Activated T-cell treated with anti-CD3 and anti-CD28 coated beads, Interleukin-2, amount 50 U/mL, for 72 hours (primary cell): ENCODE measurements at regions not wholly inside any gene's neighbourhood (a gene's known extent, or its start where the extent isn't known, plus 50 kb on each side); places are given as distances from the start of the nearest gene placed in this dataset.
"Not testable (repeated sequence)": the region's sequence is repeated elsewhere in the genome, so short reads cannot be mapped to it uniquely, and the experiment has no call there.

Source experiments
- ATAC-seq, 2 donors: fragments of 150-1000 bp; cut with Tn5 transposase; replicated peaks in 1 of 2; 2 replicates each; pipeline ENCODE4 v1.10.0; 2021; ENCODE audit warnings: moderate library complexity in 2 of 2, mild to moderate bottlenecking in 1 of 2
- DNase-seq, 2 donors: peaks; one replicate each; pipeline ENCODE4 v3.0.0; 2021 to 2022; ENCODE audit warnings: mixed read lengths in 1 of 2
- H3K27ac Mint-ChIP-seq: one replicate; pipeline ENCODE4 v1.8.0; 2022; ENCODE audit warnings: mild to moderate bottlenecking, moderate library complexity, mixed read lengths
- H3K27me3 Mint-ChIP-seq: one replicate; pipeline ENCODE4 v1.8.0; 2022; ENCODE audit warnings: low read depth, mixed read lengths
- H3K36me3 Mint-ChIP-seq, 2 donors: one replicate each; pipeline ENCODE4 v1.8.0; 2022; ENCODE audit warnings: mixed read lengths in 2 of 2, mild to moderate bottlenecking in 1 of 2; ENCODE audit not compliant: insufficient read depth in 2 of 2
- H3K4me1 Mint-ChIP-seq: one replicate; pipeline ENCODE4 v1.8.0; 2022; ENCODE audit warnings: low read depth, mixed read lengths
- H3K4me3 Mint-ChIP-seq, 2 donors: one replicate each; pipeline ENCODE4 v1.8.0; 2022; ENCODE audit warnings: mild to moderate bottlenecking in 2 of 2, mixed read lengths in 2 of 2, moderate library complexity in 2 of 2
- H3K9me3 Mint-ChIP-seq, 2 donors: one replicate each; pipeline ENCODE4 v1.8.0; 2022; ENCODE audit warnings: mixed read lengths in 2 of 2

DNA sequence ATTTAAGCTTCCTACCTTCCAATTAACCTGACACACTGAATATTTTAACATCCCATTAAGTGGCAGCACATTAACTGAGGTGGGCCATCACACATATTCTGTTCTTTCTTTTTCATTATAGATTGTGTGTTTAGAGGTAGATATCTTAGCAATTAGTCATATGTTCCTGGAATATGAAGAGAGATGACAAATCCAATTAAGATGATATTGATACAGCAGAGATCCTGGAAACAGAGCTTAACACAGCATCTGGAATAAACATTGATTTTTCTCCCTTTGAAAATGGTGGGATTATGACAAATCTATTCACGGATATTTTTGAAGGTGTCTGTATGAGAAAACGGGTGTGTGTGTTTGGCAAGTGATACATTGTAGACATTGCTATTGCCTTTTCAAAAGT lies 448.0 kb downstream of the CDH10 start:
- peaks cover 3 to 5% of the 10 kb centered on the region in 2 donors for H3K9me3 Mint-ChIP-seq
- ATAC-seq, result no peak
- H3K36me3 Mint-ChIP-seq, result no peaks in the 10 kb centered on the region
- no peak for DNase-seq
- H3K4me3 Mint-ChIP-seq, result no peak overlapping the region
- H3K4me1 Mint-ChIP-seq, result no peaks in the 10 kb centered on the region
- H3K27ac Mint-ChIP-seq, result no peak overlapping the region
- no peaks in the 10 kb centered on the region for H3K27me3 Mint-ChIP-seq

DNA sequence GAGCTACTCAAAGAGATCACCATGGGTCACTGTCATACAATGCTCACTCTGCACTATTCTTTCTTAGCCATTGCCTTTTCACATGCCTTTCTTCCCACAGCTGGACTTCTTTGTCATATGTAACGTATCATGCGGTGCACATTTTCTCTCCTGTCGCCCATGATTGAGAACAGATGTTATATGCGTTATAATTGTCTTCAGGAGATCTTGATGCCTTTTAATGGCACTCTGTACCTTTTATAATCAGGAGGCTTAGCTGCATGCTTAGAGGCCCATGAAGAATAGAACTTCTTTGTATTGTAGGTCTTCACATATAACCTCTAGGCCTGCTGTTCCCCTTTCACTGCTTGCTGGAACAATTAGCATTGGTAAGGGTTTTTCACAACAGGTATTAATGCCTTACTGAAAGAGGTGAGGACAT lies 436.1 kb downstream of the CDH10 start:
- Mint-ChIP-seq H3K27ac (no peak overlapping the region), H3K36me3 (peaks cover 0 to 4% of the 10 kb centered on the region in 2 donors), H3K4me3 (no peak overlapping the region), H3K9me3 (peaks cover 16 to 24% of the 10 kb centered on the region in 2 donors), H3K27me3 (no peaks in the 10 kb centered on the region), H3K4me1 (no peaks in the 10 kb centered on the region)
- ATAC-seq (no peak), DNase-seq (no peak)

DNA sequence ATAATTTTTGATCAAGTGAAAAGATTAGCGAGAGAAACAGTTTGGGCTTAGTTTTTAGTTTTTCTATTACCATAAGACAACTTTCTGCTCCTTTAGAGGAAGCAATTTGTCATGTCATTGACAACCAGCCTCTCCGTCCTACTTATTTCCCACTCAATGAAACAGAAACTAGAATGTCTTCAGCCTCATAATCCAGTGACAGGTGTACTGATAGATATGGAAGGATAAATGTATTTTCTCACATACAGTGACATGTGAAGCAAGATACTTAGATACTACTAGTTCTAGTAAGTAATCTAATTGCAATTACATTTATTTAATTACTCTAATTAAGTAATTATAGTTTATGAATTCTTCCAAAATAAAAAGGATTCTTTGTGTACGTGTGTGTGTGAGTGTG lies 429.7 kb downstream of the CDH10 start:
- Mint-ChIP-seq H3K4me1 (no peaks in the 10 kb centered on the region), H3K4me3 (no peak overlapping the region), H3K36me3 (peaks cover 3 to 6% of the 10 kb centered on the region in 2 donors), H3K27ac (no peak overlapping the region), H3K27me3 (no peaks in the 10 kb centered on the region), H3K9me3 (peaks cover 12 to 17% of the 10 kb centered on the region in 2 donors)
- ATAC-seq (no peak), DNase-seq (no peak)

DNA sequence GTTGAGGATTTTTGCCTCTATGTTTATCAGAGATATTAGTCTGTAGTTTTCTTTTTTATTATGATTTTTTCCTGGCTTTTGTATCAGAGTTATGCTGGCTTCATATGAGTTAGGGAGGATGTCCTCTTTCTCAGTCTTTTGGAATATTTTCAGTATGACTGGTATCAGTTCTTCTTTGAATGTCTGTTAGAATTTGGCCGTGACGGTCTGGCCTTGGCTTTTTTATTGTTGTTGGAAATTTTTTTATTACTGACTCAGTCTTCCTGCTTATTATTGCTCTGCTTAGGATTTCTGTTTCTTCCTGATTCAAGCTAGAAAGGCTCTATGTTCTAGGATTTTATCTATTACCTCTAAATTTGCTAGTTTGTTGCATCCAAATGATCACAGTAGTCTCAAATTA lies 421.9 kb downstream of the CDH10 start:
- ATAC-seq, result no peak
- H3K4me1 Mint-ChIP-seq, result no peaks in the 10 kb centered on the region
- no peak overlapping the region for H3K27ac Mint-ChIP-seq
- no peaks in the 10 kb centered on the region for H3K27me3 Mint-ChIP-seq
- H3K36me3 Mint-ChIP-seq, result peaks cover 4 to 7% of the 10 kb centered on the region in 2 donors
- no peak overlapping the region for H3K4me3 Mint-ChIP-seq
- peaks cover 9 to 11% of the 10 kb centered on the region in 2 donors for H3K9me3 Mint-ChIP-seq
- DNase-seq, result no peak

DNA sequence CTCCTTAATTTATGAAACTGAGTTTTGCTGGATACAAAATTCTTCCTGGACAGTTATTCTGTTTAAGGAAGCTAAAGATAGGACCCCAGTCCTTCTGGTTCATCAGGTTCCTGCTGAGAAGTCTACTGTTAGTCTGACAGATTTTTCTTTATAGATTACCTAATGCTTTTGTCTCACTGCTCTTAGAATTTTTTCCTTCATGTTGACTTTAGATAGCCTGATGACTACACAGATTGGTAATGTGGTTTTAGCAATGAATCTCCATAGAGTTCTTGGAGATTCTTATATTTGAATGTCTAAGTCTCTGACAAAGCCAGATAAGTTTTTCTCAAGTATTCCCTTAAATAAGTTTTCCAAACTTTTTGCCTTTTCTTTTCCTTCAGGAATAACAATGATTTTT lies 419.7 kb downstream of the CDH10 start:
- H3K4me1 Mint-ChIP-seq, result no peaks in the 10 kb centered on the region
- DNase-seq (no peak), ATAC-seq (no peak)
- H3K9me3 Mint-ChIP-seq, result peaks cover 7 to 11% of the 10 kb centered on the region in 2 donors
- no peak overlapping the region for H3K4me3 Mint-ChIP-seq
- H3K27me3 Mint-ChIP-seq, result no peaks in the 10 kb centered on the region
- H3K27ac Mint-ChIP-seq, result no peak overlapping the region
- peaks cover 1 to 7% of the 10 kb centered on the region in 2 donors for H3K36me3 Mint-ChIP-seq

DNA sequence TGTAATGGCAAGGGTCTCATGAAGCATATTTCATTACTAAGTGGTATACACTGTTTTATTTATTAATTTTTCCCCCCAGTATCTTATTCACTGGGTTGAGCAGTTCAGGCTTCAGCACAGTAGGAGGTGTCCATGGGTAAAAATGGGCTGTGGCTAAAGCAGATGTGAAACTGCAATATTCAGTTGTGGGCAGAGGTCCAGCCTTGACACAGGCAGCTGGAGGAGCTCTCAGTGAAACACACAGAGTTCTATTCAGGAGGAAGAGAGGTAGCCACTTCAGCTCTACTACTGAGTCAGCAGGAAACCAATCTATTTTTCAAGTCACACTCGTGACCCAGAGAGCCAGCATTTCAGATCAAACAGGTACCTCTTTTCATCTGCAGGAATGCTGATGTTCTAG lies 418.3 kb downstream of the CDH10 start:
- Mint-ChIP-seq H3K27me3 (no peaks in the 10 kb centered on the region), H3K36me3 (peaks cover 1 to 5% of the 10 kb centered on the region in 2 donors), H3K27ac (no peak overlapping the region), H3K4me1 (no peaks in the 10 kb centered on the region), H3K4me3 (no peak overlapping the region), H3K9me3 (peaks cover 7% of the 10 kb centered on the region in 2 donors)
- DNase-seq (no peak), ATAC-seq (no peak)

DNA sequence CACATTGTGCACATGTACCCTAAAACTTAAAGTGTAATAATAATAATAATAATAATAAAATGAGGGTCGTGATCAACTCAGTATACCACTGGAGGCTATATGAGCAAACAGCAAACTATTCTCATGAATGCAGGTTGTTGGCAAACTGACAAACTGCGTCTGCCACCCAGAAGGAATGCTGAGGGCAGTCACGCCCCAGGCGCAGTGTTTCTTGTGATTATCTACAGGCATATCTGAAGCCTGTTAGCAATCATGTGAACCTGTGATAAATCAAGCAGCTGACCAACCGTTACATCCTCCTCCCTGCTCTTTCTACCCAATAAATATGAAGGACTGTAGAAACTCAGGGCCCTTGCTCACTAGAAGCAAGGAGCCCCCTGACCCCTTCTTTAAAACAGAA lies 416.9 kb downstream of the CDH10 start:
- not testable (repeated sequence) for H3K4me3 Mint-ChIP-seq, H3K4me1 Mint-ChIP-seq, H3K27ac Mint-ChIP-seq, H3K36me3 Mint-ChIP-seq, ATAC-seq, H3K27me3 Mint-ChIP-seq, DNase-seq
- peaks cover 6 to 11% of the 10 kb centered on the region in 2 donors for H3K9me3 Mint-ChIP-seq

DNA sequence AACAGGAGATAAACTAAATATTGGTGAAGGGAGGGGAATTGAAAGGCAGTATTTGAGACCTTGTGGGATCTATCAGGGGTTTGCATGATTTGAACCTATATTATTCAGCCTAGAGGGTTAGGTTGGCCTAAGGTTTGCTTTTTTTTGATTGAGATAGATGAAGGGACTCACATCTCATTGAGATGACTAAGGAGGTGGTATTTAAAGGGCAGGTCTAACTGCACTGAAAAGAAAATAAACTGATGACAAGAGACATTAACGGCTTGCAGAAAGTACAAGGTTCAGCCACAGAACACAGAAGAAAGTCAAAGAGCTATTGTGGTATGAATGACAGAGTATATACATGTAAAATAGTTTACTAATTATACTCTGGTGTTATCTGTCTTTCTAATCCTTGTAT lies 412.7 kb downstream of the CDH10 start:
- Mint-ChIP-seq H3K27me3 (no peaks in the 10 kb centered on the region), H3K36me3 (no peaks in the 10 kb centered on the region), H3K27ac (no peak overlapping the region), H3K4me3 (no peak overlapping the region), H3K4me1 (no peaks in the 10 kb centered on the region), H3K9me3 (peaks cover 0 to 5% of the 10 kb centered on the region in 2 donors)
- ATAC-seq, result no peak
- DNase-seq, result no peak

DNA sequence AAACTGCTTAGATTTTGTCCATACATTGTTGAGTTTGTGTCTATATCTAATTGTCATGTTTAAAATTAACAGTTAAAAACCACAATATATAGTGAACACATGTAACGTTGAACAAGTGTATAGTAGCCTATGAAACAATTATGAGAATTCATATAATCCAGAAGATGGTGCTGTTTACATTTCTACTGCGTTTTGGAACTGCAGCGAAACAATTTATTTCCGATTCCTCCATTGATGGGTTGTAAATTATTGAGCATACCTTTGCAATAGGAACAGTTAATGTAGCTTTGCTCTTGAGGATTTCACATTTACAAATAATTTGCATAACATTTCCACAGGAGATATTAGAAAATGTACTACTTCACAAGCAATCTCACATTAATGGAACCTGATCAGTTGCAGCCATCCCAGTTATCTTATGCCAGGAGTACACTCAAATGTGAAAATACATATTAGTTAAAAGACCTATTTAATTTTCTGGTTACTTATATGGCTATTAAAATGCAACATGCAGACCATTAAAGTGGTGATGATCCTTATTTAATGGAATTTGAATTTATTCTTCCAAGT lies 411.8 kb downstream of the CDH10 start:
- Mint-ChIP-seq H3K9me3 (peaks cover 0 to 5% of the 10 kb centered on the region in 2 donors), H3K4me1 (no peaks in the 10 kb centered on the region), H3K27me3 (no peaks in the 10 kb centered on the region), H3K4me3 (no peak overlapping the region), H3K27ac (no peak overlapping the region), H3K36me3 (no peaks in the 10 kb centered on the region)
- ATAC-seq (no peak), DNase-seq (no peak)

DNA sequence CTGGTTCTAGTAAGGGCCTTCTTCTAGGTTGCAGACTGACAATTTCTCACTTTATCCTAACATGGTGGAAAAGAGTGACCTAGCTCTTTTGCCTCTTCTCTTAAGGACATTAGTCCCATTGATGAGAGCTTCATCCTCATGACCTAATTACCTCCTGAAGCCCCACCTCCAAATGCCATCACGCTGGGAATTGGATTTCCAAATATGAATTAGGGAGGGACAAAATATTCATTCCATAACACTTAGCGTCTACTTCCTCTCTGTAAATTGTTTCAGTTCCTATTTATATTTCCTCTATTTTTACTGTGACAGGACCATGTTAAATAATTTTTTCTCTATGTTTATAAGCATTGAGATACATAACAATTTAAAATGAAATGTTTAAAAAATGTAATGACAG lies 408.8 kb downstream of the CDH10 start:
- ATAC-seq (no peak), DNase-seq (no peak)
- no peak overlapping the region for H3K27ac Mint-ChIP-seq
- no peak overlapping the region for H3K4me3 Mint-ChIP-seq
- H3K27me3 Mint-ChIP-seq, result no peaks in the 10 kb centered on the region
- no peaks in the 10 kb centered on the region for H3K36me3 Mint-ChIP-seq
- H3K4me1 Mint-ChIP-seq, result no peaks in the 10 kb centered on the region
- H3K9me3 Mint-ChIP-seq, result peaks cover 0 to 9% of the 10 kb centered on the region in 2 donors

DNA sequence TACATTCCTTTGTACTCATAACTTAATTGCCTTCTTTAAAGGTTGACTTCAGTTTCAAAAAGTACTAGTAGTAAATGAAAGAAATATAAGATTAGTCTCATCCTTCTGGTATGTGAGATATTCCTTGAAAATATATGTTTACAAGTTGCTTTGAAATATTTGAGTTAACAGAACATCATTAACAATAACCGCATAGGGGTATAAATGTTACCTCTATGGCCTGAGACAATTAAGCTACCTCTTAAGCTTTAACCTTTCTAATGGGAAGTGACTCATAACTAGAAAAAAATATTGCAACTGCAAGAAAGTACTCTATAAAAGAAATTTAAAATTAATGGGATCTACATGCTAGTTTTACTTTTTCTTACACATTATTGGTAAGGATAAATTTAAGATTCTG lies 399.0 kb downstream of the CDH10 start:
- ATAC-seq, result no peak
- Mint-ChIP-seq H3K9me3 (peaks cover 4 to 13% of the 10 kb centered on the region in 2 donors), H3K36me3 (no peaks in the 10 kb centered on the region), H3K27ac (no peak overlapping the region), H3K27me3 (no peaks in the 10 kb centered on the region), H3K4me3 (no peak overlapping the region), H3K4me1 (no peaks in the 10 kb centered on the region)
- DNase-seq, result no peak

DNA sequence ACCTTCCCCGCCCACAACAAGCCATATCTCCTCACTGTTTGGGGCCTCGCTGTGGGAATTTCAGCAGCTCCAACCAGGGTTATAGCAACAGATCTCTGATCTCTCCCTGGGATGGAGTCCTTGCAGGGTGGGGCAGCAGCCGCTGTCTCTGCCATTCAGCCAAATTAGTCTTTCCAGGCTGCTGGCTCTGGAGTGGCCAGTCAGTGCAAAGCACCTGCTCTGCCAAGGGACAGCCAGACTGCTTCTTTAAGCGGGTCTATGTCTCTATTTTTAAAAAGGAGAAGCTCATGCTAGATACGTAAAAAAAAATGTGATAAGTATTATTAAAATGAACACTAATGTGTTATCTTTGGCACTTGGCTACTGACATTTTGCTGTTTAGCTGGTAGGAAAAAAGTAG lies 380.2 kb downstream of the CDH10 start:
- Mint-ChIP-seq H3K4me1 (no peaks in the 10 kb centered on the region), H3K4me3 (no peak overlapping the region), H3K36me3 (no peaks in the 10 kb centered on the region), H3K27me3 (no peaks in the 10 kb centered on the region), H3K27ac (no peak overlapping the region), H3K9me3 (peaks cover 3 to 9% of the 10 kb centered on the region in 2 donors)
- DNase-seq (no peak), ATAC-seq (no peak)

DNA sequence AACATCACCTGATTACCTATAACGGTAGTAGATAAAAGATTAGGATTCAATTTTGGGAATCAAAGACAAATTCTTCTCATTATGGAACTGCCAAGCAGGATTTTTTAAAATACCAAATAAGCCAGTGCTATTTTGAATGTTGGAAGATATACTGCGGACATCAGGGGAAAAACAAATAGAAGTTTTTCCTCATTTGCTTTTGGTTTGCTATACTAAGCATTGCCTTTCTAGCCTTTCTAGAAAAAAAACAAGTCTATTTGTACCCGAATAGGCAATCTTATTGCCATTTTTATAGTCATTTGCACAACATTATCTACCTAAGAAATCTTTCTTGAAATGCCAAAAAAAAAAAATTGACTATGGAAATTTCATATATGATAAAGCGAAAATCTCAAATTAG lies 379.5 kb downstream of the CDH10 start:
- Mint-ChIP-seq H3K27me3 (no peaks in the 10 kb centered on the region), H3K4me3 (no peak overlapping the region), H3K9me3 (peaks cover 3 to 9% of the 10 kb centered on the region in 2 donors), H3K27ac (no peak overlapping the region), H3K4me1 (no peaks in the 10 kb centered on the region), H3K36me3 (no peaks in the 10 kb centered on the region)
- ATAC-seq (no peak), DNase-seq (no peak)

DNA sequence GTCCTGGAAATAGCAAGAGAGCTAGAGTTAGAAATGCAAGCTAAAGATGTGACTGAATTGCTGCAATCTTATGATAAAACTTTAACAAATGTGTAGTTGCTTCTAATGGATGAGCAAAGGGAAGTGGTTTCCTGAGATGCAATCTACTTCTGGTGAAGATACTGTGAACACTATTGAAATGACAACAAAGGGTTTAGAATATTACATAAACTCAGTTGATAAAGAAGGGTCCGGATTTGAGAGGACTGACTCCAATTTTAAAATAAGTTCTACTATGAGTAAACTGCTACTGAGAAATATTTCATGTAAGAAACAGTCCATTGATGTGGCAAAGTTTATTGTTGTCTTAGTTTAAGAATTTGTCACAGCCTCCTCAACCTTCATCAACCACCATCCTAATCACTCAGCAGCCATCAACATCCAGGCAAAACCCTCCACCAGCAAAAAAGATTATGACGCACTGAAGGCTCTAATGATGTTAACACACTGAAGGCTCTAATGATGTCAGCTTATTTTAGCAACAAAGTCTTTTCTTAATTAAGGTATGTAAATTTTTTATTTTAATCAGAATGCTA lies 376.2 kb downstream of the CDH10 start:
- Mint-ChIP-seq H3K36me3 (no peaks in the 10 kb centered on the region), H3K4me1 (no peaks in the 10 kb centered on the region), H3K27ac (no peak overlapping the region), H3K4me3 (no peak overlapping the region), H3K9me3 (peaks cover 3 to 12% of the 10 kb centered on the region in 2 donors), H3K27me3 (no peaks in the 10 kb centered on the region)
- peak in 1 of 2 donors; percentile 75 for ATAC-seq
- peak in 1 of 2 donors; percentile 2 for DNase-seq
